Fibroblast of lung (primary cell): ENCODE measurements at regions not wholly inside any gene's neighbourhood (a gene's known extent, or its start where the extent isn't known, plus 50 kb on each side); places are given as distances from the start of the nearest gene placed in this dataset.

Experiments
- DNase-seq, 2 donors: peaks; one replicate each; pipeline versions ENCODE4 v3.0.0 to v3.0.0-alpha.2; 2010; ENCODE audit warnings: low read depth in 2 of 2
- H2AFZ ChIP-seq: 2 replicates; pipeline ENCODE4 v1.5.1; 2012; ENCODE audit warnings: low read length, control low read depth, inconsistent platforms
- H3K27ac ChIP-seq: 2 replicates; pipeline ENCODE4 v1.5.1; 2011; ENCODE audit warnings: low read length, control low read depth; ENCODE audit not compliant: insufficient read depth
- H3K27me3 ChIP-seq: 2 replicates; pipeline ENCODE4 v1.5.1; 2011; ENCODE audit warnings: mild to moderate bottlenecking, low read length; ENCODE audit not compliant: control insufficient read depth, insufficient read depth
- H3K36me3 ChIP-seq: 2 replicates; pipeline ENCODE4 v1.5.1; 2011; ENCODE audit warnings: low read length; ENCODE audit not compliant: control insufficient read depth, insufficient read depth
- H3K4me1 ChIP-seq: 2 replicates; pipeline ENCODE4 v1.5.1; 2011; ENCODE audit warnings: low read length; ENCODE audit not compliant: control insufficient read depth, insufficient read depth; ENCODE audit errors: extremely low read depth
- H3K4me2 ChIP-seq: 2 replicates; pipeline ENCODE4 v1.5.1; 2011; ENCODE audit warnings: low read length, control low read depth; ENCODE audit not compliant: insufficient read depth; ENCODE audit errors: extremely low read depth
- H3K4me3 ChIP-seq, 4 experiments: fragments of 200-600 bp in 1 of 4; sonication (generic) in 1 of 4; replicated peaks in 1 of 4; 2 replicates each; pipeline ENCODE4 v1.5.1; 2011 to 2016; ENCODE audit warnings: low read length in 4 of 4, low read depth in 3 of 4, mild to moderate bottlenecking in 3 of 4, control low read depth in 2 of 4, inconsistent platforms in 1 of 4, mixed read lengths in 1 of 4; ENCODE audit not compliant: insufficient read depth in 1 of 4; ENCODE audit errors: control extremely low read depth in 1 of 4
- H3K79me2 ChIP-seq: 2 replicates; pipeline ENCODE4 v1.5.1; 2012; ENCODE audit warnings: mild to moderate bottlenecking, low read length, inconsistent platforms; ENCODE audit not compliant: control insufficient read depth, insufficient read depth
- H3K9ac ChIP-seq: 2 replicates; pipeline ENCODE4 v1.5.1; 2011; ENCODE audit warnings: mild to moderate bottlenecking, low read length, control low read depth; ENCODE audit not compliant: insufficient read depth
- H3K9me3 ChIP-seq: 2 replicates; pipeline ENCODE4 v1.5.1; 2012; ENCODE audit warnings: low read depth, low read length; ENCODE audit not compliant: control insufficient read depth, insufficient read depth
- H4K20me1 ChIP-seq: 2 replicates; pipeline ENCODE4 v1.5.1; 2011; ENCODE audit warnings: low read length; ENCODE audit not compliant: control insufficient read depth, insufficient read depth; ENCODE audit errors: extremely low read depth
- CTCF ChIP-seq, 2 donors: IDR thresholded peaks in 1 of 2; conservative IDR thresholded peaks in 1 of 2; 1 replicate in 1 of 2; 2 replicates in 1 of 2; pipeline ENCODE4 v1.5.1; 2011 to 2012; ENCODE audit warnings: low read length in 2 of 2, control low read depth in 1 of 2, inconsistent platforms in 1 of 2, low read depth in 1 of 2, mild to moderate bottlenecking in 1 of 2
- EZH2 ChIP-seq: IDR thresholded peaks from 2 replicates; pipeline ENCODE4 v1.5.1; 2012; ENCODE audit warnings: low read length, control low read depth, mild to moderate bottlenecking; ENCODE audit errors: missing control alignments

GRCh38 chr21:43352154-43352537, 74.8 kb downstream of the SIK1 start:
- Histone ChIP-seq H3K27ac (no peak overlapping the region), H3K4me3 (no peak overlapping the region), H3K9me3 (no peaks in the 10 kb centered on the region), H3K4me2 (no peak overlapping the region), H3K27me3 (no peaks in the 10 kb centered on the region), H3K4me1 (no peaks in the 10 kb centered on the region), H3K9ac (no peak overlapping the region), H3K79me2 (no peaks in the 10 kb centered on the region), H3K36me3 (no peaks in the 10 kb centered on the region), H2AFZ (no peak overlapping the region), H4K20me1 (no peaks in the 10 kb centered on the region)
- TF ChIP-seq CTCF (conservative IDR thresholded peaks at IDR 0.05 in 1 of 2, IDR thresholded peaks at IDR 0.05 in 1 of 2; ENCODE audit: low read depth in 1 of 2, low read length in 2 of 2), result no peak
- TF ChIP-seq EZH2, result no peak
- DNase-seq, result no peak

GRCh38 chr21:43351501-43352153, 75.3 kb downstream of the SIK1 start:
- DNase-seq, result no peak
- no peaks in the 10 kb centered on the region for H3K36me3 ChIP-seq
- H3K27me3 ChIP-seq, result no peaks in the 10 kb centered on the region
- H3K27ac ChIP-seq, result no peak overlapping the region
- H3K9ac ChIP-seq, result no peak overlapping the region
- no peaks in the 10 kb centered on the region for H3K9me3 ChIP-seq
- no peak overlapping the region for H3K4me2 ChIP-seq
- H4K20me1 ChIP-seq, result no peaks in the 10 kb centered on the region
- no peak overlapping the region for H2AFZ ChIP-seq
- H3K4me3 ChIP-seq, result no peak overlapping the region
- no peak for TF ChIP-seq EZH2
- no peak for TF ChIP-seq CTCF (conservative IDR thresholded peaks at IDR 0.05 in 1 of 2, IDR thresholded peaks at IDR 0.05 in 1 of 2; ENCODE audit: low read depth in 1 of 2, low read length in 2 of 2)
- no peaks in the 10 kb centered on the region for H3K79me2 ChIP-seq
- H3K4me1 ChIP-seq, result no peaks in the 10 kb centered on the region

GRCh38 chr21:43349644-43350043, 77.3 kb downstream of the SIK1 start:
- H2AFZ ChIP-seq, result no peak overlapping the region
- H3K36me3 ChIP-seq, result no peaks in the 10 kb centered on the region
- H3K4me1 ChIP-seq, result no peaks in the 10 kb centered on the region
- H3K9ac ChIP-seq, result no peak overlapping the region
- H3K79me2 ChIP-seq, result no peaks in the 10 kb centered on the region
- H3K9me3 ChIP-seq, result no peaks in the 10 kb centered on the region
- H3K4me2 ChIP-seq, result no peak overlapping the region
- no peak overlapping the region for H3K27ac ChIP-seq
- no peak overlapping the region for H3K4me3 ChIP-seq
- TF ChIP-seq EZH2, result no peak
- DNase-seq, result no peak
- no peaks in the 10 kb centered on the region for H4K20me1 ChIP-seq
- H3K27me3 ChIP-seq, result no peaks in the 10 kb centered on the region
